ENCODE measurements at regions not wholly inside any gene's neighbourhood (a gene's known extent, or its start where the extent isn't known, plus 50 kb on each side); places are given as distances from the start of the nearest gene placed in this dataset.
"Not testable (repeated sequence)": the region's sequence is repeated elsewhere in the genome, so short reads cannot be mapped to it uniquely, and the experiment has no call there.

DNA sequence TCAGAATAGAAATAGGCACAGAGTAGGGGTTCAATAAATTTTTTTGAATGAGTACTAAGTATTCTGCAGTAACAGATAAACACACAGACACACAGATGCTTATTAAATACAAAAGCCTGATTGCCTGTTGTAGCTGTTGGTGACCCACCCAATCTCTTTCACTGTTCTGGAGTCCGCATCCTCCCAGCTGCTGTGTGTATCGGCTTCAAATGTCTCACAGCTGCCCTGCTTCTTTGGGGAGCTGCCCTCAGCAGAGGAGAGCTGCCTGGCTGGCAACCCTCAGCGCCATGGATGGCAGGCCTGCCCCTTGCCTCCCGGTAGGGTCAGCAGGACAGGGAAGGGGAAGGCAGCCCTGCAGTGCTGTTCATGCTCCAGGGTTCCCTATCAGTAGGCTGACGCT, 50.5 kb upstream of the PRNP start:
- no peak for DNase-seq (ENCODE audit: low read depth)

DNA sequence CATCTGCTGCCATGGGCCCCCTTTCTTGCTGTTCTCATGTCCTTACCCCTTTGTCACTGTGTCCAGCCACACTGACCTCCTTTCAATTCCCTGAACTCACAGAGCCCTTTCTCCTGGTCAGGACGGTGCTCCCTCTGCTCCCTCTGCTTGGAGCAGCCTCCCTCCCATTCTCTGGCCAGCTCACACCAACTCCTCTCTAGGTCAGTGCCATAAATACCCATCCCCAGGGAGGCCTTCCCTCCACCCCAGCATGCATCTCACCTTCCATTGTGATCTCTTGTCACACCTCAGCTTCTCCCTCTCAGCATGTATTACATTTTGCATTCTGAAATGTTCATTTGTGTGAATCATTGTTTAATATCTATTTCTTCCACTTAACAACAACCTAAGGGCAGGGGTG, 50.9 kb upstream of the PRNP start:
- DNase-seq (ENCODE audit: low read depth) = no peak

- DNase-seq (ENCODE audit: low read depth) = peak; percentile 94
These were observed 52.5 kb upstream of the PRNP start for GRCh38 chr20:4633780-4634179.

DNA sequence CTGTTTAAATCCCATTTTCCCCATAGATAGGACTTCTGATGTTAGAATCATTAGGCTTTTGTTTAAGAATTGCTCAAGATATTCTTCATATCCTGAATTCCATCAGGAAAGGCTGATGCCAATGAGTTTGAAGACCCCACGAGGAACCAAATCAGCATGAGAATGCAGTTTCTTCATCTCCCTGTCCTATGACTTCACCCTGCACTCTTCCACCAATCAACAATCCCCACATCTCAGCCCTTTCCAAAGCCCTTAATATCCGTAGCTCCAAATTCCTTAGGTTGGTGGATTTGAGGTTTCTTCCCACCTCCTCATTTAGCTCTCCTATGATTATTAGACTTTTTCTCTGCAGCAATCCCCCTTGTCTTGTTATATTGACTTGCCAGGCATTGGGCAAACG, 52.9 kb upstream of the PRNP start:
- no peak for DNase-seq (ENCODE audit: low read depth)

DNA sequence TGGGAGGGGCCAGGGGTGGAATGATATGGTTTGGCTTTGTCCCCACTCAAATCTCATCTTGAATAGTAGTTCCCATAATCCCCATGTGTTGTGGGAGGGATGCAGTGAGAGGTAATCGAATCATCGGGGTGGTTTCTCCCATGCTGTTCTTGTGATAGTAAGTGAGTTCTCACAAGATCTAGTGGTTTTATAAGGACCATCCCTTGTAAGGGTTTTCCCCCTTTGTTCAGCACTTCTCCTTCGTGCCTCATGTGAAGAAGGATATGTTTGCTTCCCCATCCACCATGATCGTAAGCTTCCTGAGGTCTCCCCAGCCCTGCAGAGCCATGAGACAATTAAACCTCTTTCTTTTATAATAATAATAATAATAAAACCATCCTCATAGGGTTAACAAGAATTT, 53.4 kb upstream of the PRNP start:
- DNase-seq (ENCODE audit: low read depth) = no peak

DNA sequence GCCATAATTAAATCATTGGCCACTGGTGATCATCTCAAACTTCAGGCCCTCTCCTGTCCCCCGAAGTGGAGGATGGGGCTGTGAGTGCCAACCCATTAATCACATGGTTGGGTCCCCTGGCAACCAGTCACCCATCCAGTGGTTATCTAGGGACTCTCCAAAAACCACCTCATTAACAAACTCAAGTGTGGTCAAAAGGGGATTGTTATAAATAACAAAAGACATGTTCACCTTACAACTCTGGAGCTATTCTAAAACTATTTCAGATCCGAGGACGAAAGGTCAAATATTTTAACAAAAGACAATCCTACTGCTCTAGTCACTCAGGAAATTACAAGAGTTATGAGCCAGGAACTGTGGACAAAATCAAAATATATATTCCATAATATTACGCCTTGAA, 60.0 kb upstream of the PRNP start:
- peak; percentile 64 for DNase-seq (ENCODE audit: low read depth)

DNA sequence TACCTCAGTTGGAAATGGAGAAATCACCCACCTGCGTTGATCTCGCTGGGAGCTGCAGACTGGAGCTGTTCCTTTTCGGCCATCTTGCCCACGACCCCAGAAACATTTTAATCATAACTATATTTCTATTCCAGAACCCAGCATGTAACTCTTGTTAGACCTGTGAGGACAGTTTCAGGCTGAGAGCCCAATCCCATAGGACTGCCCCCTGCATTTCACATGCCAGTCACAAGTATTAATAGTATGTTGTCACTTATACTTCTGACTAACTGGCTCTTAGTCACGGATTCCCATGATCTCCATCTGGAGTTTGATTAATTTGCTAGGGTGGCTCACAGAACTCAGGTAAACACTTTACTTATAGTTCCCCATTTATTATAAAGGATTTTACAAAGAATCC, 60.6 kb upstream of the PRNP start:
- DNase-seq (ENCODE audit: low read depth) = peak; percentile 29

DNA sequence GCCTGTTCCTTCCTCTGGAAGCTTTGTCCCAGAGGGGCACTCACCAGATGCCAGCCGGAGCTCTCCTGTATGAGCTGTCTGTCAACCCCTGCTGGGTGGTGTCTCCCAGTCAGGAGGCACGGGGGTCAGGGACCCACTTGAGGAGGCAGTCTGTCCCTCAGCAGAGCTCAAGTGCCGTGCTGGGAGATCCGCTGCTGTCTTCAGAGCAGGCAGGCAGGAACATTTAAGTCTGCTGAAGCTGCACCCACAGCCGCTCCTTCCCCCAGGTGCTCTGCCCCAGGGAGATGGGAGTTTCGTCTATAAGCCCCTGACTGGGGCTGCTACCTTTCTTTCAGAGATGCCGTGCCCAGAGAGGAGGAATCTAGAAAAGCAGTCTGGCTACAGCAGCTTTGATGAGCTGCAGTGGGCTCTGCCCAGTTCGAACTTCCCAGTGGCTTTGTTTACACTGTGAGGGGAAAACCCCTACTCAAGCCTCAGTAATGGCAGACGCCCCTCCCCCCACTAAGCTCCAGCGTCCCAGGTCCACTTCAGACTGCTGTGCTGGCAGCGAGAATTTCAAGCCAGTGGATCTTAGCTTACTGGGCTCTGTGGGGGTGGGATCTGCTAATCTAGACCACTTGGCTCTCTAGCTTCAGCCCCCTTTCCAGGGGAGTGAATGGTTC, 61.5 kb upstream of the PRNP start:
- not testable (repeated sequence) for DNase-seq (ENCODE audit: low read depth)

DNA sequence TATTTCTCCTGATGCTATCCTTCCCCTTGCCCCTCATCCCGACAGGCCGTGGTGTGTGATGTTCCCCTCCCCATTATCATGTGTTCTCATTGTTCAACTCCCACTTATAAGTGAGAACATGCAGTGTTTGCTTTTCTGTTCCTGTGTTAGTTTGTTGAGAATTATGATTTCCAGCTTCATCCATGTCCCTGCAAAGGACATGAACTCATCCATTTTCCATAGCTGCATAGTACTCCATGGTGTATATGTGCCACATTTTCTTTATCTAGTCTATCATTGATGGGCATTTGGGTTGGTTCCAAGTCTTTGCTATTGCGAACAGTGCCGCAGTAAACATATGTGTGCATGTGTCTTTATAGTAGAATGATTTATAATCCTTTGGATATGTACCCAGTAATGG, 67.1 kb upstream of the PRNP start:
- DNase-seq (ENCODE audit: low read depth) = not testable (repeated sequence)

GRCh38 chr20:4617484-4617883, 68.8 kb upstream of the PRNP start:
- DNase-seq (ENCODE audit: low read depth) = no peak

DNA sequence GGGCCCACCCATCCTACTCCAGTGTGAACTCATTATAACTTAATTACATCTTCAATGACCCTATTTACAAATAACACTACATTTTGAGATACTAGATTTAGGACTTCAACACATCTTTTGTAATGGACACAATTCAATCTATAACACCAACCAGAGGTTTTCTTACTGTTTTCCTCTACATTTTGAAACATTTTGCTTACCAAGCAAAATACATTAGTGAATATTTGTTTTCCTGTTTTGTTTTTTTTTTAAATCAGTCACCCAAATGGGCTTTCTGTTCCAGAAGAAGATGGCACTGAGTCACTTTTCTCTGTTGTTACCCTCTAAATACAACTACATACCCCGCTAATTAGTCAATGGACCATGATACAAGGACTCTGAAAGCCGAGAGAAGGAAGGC, 69.2 kb upstream of the PRNP start:
- DNase-seq (ENCODE audit: low read depth) = peak; percentile 67

DNA sequence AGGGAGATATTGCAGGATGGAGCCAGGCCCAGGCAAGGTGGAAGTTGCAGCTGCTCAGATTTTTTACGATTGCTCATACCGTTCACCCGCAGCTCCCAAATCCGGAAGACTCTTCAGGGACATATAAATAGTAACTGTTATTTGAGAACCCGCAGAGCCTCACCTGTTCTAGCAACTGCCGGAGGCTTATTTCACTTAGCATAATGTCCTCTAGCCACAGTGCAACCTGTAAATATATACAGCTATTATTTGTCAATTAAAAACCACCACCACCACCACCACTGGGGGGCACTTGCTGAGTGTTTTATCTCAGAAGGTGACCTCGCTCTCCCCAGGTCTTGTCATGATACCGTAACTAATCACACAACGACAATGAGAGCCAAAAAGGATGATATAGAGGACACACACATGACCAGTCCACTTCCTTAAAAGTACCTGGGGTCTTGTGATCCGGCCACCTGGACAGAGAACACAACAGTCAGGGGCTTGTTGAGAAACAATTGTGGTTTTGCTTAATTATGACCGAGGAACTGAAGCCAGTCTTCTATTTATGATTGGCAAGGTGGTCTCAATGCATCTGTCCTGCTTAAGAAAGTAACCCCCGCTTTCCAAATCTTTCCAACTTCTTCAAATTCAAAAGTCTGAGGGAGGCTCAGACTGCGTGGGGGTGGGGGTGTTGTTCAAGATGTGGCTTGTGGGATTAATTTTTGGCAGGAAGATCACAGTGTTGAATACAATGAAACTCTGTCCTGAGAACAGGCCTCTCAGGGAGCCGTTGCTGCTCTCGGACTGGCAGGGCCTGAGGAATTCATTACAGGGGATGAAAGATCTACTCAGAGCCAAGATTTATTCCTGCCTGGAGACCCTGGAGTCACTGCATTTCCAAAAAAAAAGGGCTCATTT, 72.3 kb upstream of the PRNP start:
- peak; percentile 84 for DNase-seq (ENCODE audit: low read depth)

DNA sequence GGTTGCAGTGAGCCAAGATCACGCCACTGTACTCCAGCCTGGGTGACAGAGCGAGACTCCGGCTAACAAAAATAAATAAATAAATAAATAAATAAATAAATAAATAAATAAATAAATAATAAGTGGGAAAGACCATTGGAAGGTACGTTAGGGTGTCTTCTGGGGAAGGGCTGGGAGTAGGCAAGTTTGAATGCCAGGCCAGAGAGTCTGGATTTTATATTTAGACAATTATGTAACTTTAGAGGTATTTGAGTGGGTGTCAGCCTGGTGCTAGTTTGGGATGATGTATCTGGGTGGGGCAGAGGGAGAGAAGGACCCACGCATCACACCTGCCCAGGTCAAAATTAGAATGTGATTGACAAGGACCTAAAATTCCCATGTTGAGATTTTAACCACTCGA, 73.1 kb upstream of the PRNP start:
- no peak for DNase-seq (ENCODE audit: low read depth)

- DNase-seq (ENCODE audit: low read depth) = no peak
These were observed 75.4 kb upstream of the PRNP start for GRCh38 chr20:4610871-4611270.

- DNase-seq (ENCODE audit: low read depth) = no peak
These were observed 76.7 kb upstream of the PRNP start for GRCh38 chr20:4609511-4609910.

DNA sequence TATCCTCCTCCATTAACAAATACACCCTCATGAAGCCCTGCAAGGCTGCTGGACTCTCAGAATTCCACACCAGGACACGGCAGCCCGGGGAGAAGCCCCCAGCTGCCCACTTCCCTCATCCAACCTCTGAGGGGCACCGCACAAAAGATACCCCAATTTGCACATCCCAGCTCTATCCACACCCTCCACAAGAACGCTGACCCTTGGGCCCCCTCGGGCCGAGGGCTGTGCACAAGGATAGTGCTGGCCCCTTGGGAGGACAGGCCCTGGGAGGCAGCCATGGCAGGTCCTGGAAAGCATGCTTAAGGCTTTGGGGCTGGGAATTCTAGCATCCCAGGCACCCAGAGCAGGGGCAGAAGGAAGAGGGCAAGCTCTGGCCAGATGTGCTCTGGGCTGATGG, 77.4 kb upstream of the PRNP start:
- no peak for DNase-seq (ENCODE audit: low read depth)

- DNase-seq (ENCODE audit: low read depth) = peak; percentile 75
These were observed 79.0 kb upstream of the PRNP start for GRCh38 chr20:4607287-4607713.

DNA sequence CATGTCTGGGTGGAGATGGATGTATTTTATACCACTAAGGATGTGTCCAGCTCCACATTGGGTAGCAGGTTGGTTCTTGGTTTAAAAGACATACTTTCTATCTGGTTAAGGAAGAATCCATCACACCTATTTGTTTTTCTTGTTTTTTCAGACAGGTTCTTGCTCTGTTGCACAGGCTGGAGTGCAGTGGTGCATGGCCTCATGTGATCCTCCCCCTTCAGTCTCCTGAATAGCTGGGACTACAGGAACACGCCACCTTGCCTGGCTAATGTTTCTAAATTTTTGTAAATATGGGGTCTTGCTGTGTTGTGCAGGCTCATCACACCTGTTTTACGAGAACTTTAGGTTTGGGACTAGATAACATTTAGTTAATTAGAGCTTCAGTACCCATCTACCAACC, 80.2 kb upstream of the PRNP start:
- no peak for DNase-seq (ENCODE audit: low read depth)

DNA sequence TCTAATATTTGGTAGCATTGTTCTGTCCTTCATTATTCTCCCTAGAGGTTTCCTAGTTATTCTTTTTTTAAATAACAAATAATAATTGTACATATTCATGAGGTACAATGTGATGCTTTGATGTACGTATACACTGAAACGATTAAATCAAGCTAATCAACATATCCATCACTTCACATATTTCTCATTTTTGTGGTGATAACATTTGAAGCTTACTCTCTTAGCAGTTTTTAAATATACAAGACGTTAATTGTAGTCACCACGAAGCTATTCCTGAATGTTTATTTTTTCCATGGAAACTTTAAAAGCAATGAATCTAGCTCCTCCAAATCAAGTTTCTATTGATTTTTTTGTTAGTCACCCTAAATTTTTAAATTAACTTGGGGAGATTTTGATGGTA, 81.1 kb upstream of the PRNP start:
- peak; percentile 83 for DNase-seq (ENCODE audit: low read depth)

DNA sequence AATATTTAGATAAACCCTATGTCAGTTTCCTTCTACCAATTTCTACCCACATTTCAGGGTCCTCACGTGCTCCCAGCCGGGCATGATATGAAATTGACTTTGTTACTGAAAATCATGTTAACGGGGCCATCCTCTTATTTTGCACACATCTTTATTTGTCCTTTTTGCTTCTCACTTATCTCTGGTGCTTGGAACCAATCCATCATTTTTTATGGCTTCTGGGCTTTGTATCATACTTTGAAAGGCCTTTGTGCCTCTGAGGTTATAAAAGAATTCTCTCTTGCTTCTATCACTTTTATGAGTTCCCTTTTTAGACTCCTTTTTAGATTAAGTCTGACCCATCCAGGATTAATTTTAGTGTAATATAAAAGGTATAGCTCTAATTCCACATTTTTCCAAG, 81.7 kb upstream of the PRNP start:
- DNase-seq (ENCODE audit: low read depth) = peak; percentile 84

DNA sequence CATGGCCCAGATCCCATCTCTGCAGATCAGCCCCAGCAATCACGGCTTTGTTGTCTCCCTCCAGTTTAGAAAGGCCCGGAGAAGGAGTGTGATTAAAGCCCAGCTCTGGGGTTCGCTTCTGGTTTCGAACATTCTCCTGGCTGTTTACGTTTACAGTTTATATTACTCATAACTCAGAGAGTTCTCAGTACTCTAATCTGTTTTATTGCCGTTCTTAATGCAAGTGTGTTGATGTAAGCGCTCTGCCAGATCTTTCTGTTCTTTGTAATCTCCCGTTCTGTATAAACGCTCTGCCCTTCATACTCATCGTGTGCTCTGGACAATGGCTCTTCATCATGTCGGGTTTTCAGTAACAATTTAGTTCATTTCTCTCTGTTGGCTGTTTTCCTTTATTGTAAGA, 82.5 kb upstream of the PRNP start:
- DNase-seq (ENCODE audit: low read depth) = peak; percentile 88

DNA sequence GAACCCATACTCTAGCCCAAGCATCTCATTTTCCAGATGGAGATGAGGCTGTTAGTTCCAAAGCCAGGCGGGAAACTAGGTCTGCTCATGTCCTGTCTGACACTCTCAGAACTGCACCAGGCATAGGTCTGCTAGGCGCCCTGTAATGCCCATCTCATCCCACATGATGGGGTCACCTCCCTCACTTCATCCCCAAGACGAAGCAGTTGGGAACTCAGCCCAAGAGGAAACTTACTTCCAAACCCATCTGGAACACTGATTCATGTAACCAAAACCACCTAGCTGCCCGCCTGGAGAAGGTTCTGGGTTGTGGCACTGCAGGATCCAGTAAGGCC, 84.0 kb upstream of the PRNP start:
- peak; percentile 85 for DNase-seq (ENCODE audit: low read depth)

- DNase-seq (ENCODE audit: low read depth) = peak; percentile 96
These were observed 84.5 kb upstream of the PRNP start for GRCh38 chr20:4601630-4602296.
